GM19452 (cell line): ENCODE measurements at regions not wholly inside any gene's neighbourhood (a gene's known extent, or its start where the extent isn't known, plus 50 kb on each side); places are given as distances from the start of the nearest gene placed in this dataset.

ENCODE experiments used
- ATAC-seq: cut with Tn5 transposase; IDR thresholded peaks from one replicate; pipeline ENCODE4 v1.9.1; 2021; ENCODE audit not compliant: unreplicated experiment

DNA sequence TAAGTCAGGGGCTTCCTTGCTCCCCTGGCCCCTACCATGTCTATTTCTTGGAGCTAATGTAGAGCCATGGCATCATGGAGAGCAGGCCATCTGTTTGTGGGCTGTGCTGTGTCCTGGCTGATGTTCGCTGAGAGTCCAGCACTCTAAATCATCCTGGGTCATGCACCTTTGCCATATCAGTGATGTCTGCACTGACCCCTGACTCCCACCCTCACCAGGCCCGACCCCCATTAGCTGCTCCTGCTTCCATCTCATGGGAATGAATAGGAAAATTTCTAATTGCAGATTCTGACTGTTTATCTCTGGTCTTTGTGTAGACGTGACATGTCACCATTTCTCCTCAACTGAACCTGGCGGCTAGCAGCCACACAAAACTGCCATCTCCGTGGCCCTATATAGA, 236.9 kb downstream of the NSG2 start:
- ATAC-seq = no peak

DNA sequence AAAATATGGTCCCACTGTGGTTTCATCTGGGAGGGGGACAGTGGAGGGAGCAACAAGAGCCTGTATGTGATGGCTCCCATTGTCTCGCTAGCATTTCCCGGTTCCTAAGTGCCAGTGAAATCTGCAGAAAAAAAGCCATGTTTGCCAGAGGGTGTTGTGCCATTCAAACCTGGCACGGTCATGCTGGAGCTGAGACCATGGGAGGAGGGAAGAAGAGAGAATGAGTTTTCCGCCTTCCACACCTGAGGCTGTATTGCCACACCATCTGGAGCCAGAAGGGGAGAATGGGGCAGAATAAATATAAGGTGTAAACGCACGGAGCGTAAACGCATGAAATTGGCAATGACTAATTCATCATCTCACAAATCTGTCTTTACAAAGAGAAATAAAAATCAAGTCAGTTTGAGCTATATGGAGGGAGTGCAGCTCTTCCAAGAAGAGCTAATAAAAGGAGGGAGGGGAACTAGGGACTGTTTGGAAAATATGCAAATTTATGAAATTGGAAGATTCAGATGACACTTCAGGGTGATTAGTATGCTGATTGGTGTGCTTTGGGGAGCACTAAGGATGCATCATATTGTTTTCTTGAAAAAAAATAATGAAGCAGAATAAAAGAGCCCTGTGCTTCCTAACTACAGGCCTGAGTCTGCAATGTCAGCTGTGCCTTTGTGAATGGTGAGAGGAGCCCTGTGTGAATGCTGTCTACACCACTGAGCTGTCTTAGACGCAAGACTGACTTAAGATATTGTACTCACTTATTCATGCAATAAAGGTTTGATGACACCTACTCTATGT, 237.9 kb downstream of the NSG2 start:
- ATAC-seq = no peak

DNA sequence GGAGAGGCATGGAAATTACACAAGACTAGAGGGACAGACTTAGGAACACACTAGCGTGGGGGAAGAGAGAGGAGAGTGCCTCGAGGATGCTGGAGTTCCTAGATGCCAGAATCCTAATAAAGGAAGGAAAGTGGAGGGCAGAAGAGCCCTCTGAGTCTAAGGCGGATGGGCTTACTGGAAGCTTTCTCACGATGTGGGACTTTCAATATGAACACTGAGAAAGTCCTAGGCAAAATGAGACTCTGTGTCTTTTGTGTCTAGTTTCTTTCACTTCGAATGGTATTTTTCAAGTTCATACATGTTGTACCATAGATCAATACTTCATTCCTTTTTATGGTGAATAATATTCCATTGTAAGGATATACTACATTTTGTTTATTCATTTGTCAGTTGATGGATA, 239.4 kb downstream of the NSG2 start:
- ATAC-seq = no peak

DNA sequence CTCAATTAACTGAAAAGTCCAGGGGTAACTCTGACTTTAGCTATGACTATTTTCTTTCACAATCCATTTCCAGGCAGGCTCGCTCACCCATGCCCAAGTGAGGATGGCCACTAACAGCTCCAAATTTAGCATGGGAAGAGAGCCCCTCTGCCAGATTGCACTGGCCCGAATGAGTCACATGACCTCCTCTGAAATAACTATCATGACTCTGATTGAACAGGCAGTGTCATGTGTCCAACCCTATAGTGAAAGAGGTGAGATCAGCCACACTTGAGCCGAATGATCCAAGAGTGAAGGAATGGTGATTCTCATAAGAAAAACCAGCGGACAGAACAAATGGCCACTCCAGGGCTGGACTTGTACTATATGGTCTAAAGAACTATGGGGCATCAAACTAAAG, 242.3 kb downstream of the NSG2 start:
- no peak for ATAC-seq

DNA sequence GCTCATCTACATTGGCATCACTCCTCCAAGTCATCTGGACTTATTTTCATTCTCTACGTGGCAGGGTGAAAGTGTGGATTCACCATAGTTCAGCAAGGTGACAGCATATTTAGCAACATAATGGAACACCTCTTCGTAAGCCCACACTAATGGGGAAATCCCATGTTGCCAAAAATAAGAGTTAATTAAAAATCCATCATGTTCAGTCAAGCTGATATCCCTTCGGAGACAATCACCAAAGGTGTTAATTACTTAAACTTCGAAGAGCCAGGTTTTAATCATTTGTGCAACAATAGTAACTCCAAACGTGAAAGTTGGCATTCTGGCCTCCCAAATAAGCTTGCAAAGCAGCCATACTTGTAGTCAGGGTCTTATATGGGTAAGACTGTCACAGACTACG, 242.9 kb downstream of the NSG2 start:
- ATAC-seq = no peak

DNA sequence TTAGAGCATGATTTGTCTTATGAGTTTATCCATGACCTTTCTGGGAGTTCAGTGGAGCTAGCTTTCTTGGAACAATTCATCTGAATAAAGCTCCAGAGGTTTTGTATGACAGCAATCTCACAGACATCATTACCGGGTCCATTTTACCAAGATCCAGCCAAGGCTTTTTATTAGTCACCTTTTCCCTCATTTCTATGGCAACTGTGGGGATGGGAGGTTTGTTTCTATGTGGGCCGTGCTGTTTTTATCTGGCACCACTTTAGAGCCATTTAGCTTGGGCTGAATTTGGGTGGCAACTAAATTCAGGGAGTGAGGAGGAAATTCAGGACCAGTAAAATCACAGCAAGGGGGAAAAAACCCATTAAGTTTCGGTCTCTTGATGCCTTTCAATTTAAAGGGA, 245.7 kb downstream of the NSG2 start:
- ATAC-seq = no peak

DNA sequence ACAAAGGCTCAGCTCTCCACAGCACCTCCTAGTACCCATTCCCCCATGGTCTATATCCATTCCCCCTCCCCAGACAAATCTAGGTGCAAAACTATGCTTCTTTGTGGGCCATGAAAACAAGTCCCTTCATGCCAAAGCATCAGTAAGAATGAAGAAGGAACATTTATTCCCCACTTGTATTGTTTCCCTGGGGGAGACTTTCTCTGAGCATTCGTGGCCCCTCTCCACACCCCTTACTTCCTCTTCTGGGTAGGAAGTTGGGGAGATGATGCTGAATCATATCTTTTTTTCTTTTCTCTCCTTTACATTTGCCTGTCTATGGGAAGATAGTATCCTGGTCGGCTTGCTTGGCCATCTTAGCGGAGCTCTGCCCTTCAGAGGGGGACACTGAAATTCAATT, 246.8 kb downstream of the NSG2 start:
- no peak for ATAC-seq

DNA sequence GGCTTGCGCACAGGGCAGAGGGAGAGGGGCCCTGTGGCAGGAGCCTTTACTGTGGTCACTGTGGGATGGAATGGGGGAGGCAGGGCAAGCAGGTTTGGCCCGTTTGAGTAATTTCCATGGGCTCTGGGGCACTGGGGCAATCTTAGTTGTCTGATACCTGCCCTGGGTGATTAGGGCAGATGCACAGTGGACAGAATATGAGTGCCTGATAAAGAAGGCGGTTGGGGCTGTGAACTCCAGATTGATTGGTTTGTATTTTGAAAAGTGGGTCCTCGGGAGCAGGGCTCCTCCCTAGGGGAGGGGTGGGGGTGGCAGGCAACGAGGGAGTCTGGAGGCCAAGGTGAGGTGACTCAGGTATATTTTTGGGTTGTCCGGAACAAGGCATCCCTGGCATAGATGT, 247.5 kb downstream of the NSG2 start:
- no peak for ATAC-seq

DNA sequence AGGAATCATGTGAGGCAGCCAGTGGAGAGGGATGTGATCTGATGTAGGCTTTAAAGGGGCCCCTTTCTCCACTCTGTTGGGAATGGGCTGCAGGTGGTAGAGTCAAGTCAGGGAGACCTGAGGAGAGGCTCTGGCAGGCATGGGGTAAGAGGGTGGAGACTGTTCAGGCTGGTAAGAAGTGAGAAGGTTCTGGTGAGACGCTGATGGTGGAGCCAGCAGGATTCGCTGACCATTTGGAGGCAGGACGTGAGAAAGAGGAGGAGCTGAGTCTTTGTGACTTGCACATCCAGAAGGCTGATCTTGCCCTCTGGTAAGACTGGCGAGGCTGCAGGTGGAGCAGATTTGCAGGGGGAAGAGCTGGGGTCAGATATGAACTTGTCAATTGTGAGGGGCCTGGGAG, 248.0 kb downstream of the NSG2 start:
- no peak for ATAC-seq

DNA sequence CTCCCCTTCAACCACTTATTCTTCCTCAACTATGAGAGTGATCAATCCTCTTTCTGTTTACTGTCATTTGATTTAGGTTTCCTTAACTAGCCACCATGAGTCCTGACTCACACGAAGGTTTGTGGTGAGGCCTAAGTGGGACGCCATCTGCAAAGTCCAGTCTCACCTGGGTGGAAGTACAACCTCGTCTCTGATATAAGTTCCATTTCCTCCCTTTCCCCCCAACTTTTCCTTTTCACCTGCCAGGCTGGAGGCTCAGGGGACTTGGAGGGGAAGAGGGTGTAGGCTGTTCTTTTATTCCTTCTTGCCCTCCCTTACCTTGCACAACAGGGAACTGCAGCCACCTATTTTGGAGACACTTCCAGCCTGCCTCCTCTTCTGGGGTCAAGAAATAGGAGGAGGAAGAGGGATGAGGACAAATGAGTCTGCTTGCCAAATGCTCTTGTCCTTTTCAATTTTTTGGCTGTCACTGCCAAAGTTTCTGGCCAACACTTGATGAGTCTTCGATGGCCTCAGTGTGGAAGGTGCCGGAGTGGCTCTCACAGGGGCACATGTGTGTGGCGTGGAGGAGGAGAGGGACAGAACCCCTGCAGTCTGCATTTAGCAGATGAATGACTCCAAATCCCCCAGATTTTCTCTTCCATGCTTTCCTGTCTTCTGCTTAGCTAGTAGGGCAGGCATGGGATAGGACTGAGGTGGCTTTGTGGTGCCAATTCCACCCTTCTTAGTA, 249.6 kb downstream of the NSG2 start:
- ATAC-seq = no peak

DNA sequence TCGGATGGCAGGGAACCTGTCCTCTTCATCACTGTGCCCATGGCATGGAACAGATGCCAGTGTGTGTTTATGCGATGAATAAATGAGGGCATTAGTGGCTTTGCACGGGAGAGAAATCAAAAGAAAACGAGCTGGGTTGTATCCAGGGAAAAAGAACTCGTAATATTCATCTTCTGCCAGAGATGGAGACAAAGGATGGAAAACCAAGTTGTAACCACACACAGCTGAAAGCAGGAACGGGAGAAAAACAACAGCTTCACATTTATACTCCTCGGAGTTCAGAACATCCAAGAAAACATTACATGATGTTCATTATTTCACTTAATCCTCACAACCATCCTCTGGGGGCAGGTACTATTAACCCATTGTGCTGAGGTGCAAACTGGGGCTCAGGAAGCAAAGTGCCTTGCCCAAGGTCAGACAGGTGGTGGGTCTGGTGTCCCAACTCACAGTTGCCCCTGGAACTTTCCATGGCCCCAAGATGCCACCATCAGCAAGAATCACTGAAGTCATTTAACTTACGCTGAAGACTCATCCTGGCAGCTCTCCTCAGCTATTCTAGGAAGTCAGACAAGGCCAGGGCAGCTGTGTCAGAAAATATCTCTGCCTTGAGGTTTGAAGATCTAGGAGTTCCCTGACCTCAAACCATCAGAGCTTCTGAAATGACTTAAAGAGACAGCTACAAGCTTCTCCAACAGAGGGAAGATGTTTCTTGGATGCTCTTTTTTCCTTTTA, 250.4 kb downstream of the NSG2 start:
- no peak for ATAC-seq

DNA sequence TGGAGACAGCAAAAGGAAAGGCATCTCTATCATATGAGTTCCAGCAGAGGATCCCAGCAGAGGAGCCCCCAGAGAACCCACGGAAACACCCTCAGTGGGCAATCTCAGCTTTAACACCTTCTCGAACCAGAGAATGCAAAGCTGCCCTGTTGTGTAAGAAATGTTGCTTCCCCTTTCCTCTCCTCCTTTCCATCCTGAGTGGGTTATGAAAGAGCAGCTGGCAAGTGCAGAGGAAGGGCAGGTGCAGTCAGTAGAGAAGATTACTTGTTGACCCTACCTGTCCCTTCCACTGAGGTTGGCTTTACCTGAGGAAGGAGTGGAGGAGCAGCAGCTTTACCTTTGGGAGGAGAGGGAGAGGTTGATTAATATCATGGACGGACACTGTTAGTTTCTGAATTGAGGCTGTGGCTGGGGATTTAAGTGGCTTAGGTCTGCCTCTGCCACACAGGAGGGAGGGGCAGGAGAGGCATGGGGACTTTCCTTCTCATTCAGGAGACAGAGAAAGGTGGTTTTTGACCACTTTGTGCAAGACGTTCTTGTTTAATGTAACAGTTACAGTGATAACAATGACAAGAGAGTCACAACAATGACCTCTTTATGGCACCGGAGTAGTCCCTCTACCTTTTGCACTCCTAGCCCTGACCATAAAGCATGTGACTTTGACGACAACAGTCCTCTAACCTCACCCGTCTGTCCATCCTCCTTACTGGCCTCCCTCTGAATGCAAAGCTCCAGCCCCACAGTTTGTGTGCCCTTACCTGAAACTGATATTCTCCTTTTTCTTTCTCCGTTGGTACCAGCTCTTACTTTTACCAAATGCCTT, 254.8 kb downstream of the NSG2 start:
- ATAC-seq = no peak

DNA sequence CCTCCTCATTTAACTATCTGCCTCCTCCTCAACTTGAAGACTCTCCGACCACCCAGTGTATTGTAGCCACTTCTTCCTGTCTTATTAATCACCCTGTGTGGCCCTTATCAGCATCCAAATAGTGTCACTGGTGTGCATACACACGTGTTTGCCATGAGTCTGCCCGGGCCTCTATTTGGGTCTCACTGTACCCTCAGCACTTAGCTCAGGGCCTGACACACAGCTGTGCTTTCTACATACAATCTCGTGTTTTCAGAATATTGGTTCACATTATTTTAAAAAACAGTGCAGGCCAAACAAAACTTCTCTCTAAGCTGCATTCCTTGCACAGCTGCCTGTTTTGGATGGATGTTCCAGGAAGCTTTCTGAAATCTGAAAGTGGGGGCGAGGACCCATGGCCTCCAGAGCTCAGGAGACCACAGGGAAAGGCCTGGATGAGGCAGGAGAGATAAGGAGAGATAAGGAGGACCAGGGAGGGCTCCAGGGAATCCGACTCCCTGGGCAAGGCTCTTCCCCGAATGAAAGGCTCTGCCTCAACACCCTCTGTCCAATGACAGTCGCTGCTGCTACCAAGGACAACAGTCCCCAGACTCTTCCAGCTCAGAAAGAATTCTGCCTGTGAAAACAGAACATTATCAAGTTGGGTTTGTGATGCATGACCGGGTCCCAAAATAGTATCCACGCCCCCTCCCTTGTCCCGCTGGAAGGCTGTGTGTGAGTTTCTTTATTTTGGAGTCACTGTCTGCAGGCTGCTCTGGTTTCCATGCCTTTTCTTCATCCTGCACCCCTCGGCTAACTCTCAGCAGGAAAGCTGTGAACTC, 255.6 kb downstream of the NSG2 start:
- no peak for ATAC-seq

DNA sequence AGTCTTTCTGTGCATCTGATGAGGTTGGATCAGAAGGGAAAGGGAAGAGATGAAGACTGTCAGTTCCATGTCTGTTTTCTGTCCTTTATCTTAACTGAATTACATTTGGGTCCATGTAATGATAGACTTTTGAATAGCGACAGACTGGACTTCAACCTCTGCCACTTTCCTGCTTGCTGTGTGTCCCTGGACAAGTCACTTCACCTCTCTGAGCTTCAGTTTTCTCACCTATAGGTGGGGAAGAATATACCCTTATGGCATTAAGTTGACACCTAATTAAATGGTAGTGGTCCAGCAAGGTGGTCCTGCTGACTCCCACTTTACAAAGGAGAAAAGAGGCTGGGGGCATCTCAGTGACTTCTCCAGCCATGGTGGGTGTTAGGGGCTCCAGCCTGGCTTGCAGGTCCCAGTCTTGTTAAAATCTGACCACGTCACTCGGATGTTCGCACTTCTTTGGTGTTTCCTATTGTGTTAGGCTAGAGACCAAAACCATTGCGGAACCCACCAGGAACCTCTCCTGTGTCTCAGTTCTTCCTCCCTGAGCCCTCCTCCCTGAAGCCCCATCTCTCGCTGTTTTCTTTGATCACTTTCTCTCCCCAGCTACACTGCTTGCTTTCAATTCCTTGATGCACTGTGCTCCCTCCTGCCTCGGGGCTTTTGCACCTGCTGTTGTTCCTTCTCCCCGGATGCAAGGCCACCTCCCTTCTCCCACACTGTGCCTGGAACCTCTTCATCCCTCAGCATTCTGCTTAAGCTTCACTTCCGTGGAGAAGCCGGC, 256.5 kb downstream of the NSG2 start:
- no peak for ATAC-seq

DNA sequence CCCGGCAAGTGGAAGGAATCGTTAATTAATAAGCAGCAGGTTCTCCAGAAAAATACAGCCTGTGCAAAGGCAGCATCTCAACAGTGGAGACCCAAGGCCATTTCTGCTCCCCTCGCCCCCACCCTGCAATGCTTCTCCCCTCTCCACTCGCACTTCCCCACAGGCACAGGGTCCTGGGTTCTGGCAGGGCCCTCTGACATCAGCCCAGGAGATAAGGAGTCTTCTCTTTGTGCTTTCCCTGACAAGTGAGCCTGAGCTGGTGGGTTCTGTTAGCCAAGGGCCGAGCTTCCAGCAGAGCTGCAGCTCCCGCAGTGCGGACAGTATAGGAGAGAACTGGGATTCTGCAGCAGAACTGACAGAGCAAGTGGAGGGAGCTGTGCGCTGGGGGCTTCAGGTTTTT, 257.5 kb downstream of the NSG2 start:
- no peak for ATAC-seq

DNA sequence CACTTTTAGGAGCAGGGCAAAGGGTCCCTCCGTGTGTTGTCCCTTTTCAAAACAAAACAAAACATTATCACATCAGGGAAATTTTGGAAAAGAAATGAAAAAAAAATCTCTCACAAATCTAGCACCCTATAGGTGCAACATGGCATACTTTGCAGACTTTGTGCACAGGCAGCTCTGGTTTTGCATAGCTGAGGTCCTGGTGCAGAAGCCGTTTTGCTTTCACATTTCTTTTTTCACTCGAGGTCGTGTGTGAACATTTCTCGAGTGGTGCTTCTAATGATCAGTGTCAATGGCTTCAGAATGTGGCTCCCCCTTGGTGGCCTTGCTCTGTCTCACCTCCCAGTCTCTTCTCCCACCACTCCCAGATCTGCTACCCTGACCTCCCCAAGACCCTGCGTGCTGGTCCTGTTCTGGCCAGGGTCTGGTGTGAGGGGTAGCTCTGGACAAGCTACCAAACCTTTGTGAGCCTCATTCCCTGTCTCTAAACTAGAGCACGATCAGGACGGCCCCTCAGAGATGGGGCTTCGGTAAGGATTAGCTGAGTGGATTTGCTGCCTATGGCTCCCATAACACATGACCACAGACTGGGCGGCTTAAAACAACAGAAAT, 258.0 kb downstream of the NSG2 start:
- ATAC-seq = no peak

DNA sequence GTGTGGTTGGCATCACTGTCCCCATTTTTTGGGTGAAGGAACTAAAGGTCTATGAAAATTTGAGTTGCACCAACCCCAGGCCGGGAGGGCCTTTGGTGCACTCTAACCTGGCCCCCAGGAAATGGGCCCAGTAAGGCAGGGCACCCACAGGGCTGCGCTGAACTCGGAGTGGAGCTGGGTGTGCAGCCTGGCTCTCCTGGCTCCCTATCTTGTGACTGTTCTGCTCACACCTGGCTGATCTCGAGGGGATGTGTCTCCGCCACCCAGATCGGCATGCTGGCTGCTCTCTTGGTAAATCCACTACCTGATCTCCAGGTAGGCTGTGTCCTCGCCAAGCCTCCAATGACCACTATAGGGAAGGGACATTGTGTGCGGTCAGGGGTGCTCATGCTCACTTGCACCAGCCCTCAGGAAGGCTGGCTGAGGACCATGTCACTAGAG, 259.8 kb downstream of the NSG2 start:
- no peak for ATAC-seq

DNA sequence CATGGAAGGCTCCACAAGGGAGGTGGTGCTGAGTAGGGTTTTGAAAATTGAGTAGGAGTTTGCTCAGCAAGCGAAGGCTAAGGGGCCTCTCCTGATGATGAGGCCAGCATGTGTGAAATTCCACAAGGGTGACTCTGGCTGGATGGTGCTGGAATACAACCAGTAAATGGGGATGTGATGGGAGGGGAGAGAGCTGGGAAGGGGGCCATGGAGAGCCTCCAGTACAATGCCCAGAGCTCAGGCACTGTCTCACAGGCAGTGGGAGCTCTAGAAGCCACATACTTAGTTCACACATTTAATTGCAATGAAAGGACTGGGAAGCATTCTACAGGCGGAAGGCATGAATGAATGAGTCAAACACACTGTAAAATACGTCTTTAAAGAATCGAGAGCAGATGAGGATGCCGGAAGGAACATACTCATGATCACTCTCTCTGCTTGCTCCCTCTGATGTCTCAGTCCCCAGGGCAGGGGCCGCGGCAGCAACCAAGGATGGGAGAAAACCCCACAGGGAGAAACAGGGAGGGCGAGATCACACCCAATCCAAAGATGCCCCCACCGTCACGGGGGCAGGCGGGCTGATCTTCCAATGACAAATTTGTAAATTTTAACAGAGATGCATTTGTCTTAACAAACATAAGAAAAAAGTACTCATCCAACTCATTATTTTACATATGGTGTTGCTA, 261.0 kb downstream of the NSG2 start:
- no peak for ATAC-seq

DNA sequence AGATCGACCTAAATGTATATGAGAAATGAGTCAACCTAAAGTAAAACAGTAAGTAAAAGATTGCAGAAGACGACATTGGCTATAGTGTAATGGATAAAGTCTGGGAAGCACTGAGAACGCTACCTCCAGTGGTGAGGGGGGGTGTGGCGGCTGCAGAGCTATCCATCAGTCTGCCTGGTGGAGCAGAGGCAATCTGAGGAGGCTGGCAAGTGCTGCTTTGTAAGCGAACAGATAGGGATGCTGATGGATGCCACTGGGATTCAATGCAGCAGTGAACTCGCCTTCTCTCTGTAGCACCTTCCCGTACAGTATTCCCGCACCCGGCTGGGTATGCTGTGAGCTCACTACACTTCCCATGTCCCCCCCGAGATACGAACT, 261.5 kb downstream of the NSG2 start:
- no peak for ATAC-seq
